Glomerular endothelial cell (primary cell): ENCODE measurements at regions not wholly inside any gene's neighbourhood (a gene's known extent, or its start where the extent isn't known, plus 50 kb on each side); places are given as distances from the start of the nearest gene placed in this dataset.
"Not testable (repeated sequence)": the region's sequence is repeated elsewhere in the genome, so short reads cannot be mapped to it uniquely, and the experiment has no call there.

Source experiments
- DNase-seq: peaks from one replicate; pipeline ENCODE4 v3.0.0-alpha.2; 2011; ENCODE audit warnings: low read depth, low spot score; ENCODE audit errors: extremely low read depth

DNA sequence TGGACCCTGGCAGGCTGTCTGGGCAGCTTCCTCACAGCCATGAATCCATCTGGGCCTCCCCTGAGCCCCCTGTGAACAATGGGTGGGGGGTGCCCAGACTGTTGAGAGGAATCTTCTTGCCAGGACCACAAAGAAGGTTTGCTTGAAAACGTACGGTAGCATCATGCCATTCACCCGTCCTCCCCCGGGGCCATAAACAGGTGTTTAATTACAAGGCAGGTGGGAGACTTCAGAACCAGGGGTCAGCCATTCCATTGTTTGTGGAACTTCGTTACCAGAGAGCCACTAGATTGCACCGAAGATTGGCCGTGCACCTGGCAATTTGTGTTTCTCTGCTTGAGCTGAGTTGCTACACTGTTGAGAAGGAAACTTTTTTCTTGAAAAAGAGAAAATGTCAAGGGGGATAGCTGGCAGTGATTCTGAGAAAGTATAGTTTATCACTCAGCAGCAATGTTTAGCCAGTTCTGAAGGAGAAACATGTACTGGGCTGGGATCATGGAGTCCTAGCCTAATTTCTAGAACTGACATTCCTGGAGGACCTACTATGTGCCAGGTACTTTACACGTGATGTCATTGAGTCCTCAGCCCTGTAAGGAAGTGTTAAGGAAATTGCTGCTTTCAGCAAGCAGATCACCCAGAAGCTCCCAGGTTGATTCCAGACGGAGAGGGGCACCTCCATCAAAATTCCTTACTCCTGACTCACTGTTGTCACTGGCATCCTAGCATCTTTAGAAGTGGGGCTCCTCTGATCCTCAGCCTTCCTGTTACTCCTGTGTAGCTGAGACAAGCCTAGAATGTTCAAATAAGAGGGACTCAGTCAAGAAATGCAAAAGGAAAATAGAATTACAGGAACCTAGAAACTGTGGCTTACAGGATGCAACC lies 103.8 kb upstream of the UBE2E1 start:
- DNase-seq = no peak

- DNase-seq = no peak
Observed at GRCh38 chr3:23704298-23704697, 101.5 kb upstream of the UBE2E1 start.

DNA sequence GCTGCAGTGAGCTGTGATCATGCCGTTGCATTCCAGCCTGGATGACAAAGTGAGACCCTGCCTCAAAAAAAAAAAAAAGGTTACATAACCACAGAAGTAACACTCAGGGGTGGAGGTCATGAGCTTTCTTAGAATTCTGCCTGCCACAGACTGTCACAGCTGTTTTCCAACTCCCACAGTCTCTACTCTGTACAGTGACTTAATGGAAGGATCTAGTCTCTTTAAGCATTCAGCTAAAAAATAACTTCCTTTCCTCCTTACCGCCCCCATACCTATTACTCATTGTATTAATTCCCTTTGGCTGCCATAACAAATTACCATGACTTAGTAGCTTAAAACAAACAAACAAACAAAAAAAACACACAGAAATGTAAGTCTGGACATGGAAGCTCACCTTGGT lies 99.6 kb upstream of the UBE2E1 start:
- DNase-seq = no peak

- DNase-seq = no peak
Observed at GRCh38 chr3:23709987-23710386, 95.8 kb upstream of the UBE2E1 start.

GRCh38 chr3:23710555-23710954 lies 95.2 kb upstream of the UBE2E1 start:
- no peak for DNase-seq

- DNase-seq = no peak
Observed at GRCh38 chr3:23711916-23712494, 93.8 kb upstream of the UBE2E1 start.

- DNase-seq = peak; percentile 42
Observed at GRCh38 chr3:23712656-23713559, 92.8 kb upstream of the UBE2E1 start.

DNA sequence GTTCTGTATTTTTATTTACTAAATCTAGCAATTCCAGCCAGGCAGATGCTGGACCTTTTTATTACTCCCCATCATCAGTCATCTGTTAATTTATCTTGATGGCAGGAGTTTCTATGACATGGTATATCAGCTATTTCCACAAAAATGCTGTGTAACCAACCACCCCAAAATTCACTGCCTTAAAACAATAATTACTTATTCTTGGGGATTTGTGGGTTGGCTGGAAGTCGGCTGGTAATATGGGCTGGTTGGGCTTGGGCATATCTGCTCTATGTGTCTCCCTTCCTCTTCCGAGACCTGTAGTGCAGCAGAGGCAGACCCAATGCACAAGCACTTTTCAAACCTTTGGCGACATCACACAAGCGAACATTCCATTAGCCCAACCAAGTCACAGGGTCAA lies 92.1 kb upstream of the UBE2E1 start:
- DNase-seq = no peak

- no peak for DNase-seq
Observed at GRCh38 chr3:23720059-23720458, 85.7 kb upstream of the UBE2E1 start.

DNA sequence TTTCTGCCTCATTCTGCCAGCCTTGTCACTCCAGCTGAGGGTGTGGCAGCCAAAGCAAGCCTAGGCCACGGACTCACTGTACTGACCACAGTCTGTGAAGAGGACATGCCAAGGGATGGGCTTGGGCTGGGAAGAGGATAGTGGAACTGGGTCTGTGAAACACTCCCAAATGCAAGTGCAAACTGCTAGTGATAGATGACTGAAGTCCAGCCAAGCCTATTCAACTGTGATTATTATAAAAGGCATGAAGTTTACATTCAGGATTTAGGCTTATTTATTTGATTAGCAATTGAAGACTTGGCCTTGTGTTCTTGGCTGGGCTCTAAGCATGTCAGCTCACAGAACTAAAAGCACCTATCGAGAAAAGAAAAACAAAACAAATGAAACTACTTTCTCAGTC lies 84.9 kb upstream of the UBE2E1 start:
- no peak for DNase-seq

DNA sequence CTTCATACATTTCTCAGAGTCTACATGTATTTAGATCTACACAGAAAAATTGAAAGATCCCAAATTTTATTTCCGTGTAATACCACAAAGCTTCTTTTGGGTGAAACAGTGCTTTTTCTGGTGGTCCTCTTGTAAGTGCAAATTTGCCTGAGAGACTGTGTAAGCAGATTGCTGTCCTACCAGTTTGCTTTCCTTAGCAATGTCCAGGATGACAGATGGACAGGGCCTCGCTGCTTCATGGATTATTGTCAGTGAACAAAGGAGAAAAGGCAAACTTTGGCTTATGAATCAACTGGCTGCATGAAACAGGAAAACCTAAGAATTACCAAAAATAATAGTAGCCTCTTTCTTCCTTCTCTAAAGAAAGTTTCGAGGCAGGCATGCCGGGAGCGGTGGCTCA lies 82.6 kb upstream of the UBE2E1 start:
- DNase-seq = no peak

DNA sequence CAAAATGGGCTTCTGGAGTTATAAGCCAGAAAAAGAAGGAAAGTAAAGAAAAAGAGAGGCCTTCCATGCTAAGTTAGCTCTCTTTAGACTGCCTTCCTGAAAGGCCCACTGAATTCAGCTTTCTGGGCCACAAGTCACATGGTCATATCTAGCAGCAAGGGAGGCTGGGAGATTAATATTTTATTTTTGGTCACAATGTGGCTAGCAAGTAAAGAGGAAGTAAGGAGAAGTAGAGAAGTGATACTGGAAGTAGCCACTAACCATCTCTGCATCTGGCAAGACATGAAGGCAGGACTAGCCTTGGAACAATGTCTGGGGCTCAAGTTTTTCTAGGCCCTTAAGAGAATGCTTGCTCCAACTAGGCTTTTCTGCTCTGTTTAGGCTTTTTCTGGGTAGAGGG lies 81.8 kb upstream of the UBE2E1 start:
- no peak for DNase-seq

GRCh38 chr3:23726811-23727548 lies 78.8 kb upstream of the UBE2E1 start:
- no peak for DNase-seq

DNA sequence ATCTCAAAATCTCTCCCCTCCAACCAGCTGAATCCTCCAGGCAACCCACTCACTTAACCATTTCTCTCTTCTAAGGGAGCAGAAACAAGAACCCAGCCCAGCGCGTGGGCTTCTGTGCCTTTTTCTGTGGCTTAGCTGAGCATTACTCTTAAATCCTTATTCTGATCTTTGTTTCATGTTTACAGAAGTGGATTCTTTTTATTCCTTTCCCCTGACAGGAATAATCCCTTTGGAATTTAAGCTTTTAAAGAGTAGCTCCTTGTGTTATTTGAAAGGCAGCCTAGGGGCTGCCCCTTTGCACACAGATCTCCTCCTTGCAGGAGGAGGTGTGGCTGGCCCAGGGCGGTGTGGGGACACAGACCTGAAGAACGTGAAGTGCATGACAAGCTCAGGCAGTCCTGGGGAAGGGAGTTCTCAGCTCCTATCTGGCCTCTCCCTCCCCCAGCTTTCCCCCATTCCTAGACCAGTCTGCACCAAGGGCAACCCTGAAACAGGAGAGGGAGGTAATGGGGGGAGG lies 77.1 kb upstream of the UBE2E1 start:
- no peak for DNase-seq

DNA sequence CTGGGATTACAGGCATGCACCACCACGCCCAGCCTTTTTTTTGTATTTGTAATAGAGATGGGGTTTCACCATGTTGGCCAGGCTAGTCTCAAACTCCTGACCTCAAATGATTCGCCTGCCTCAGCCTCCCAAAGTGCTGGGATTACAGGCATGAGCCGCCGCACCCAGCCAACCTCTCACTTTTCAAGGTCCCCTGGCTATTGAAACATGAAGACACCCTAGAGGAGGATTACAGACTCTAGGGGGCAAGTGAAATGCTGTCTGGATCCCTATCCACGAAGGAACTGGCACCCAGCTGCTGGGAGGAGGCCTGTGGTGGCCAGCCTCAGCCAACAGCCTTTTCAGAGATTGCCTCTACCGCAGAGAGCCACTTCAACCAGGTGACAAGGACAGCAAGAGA lies 76.4 kb upstream of the UBE2E1 start:
- DNase-seq = not testable (repeated sequence)

- no peak for DNase-seq
Observed at GRCh38 chr3:23734481-23734880, 71.3 kb upstream of the UBE2E1 start.

GRCh38 chr3:23735062-23735461 lies 70.7 kb upstream of the UBE2E1 start:
- no peak for DNase-seq

DNA sequence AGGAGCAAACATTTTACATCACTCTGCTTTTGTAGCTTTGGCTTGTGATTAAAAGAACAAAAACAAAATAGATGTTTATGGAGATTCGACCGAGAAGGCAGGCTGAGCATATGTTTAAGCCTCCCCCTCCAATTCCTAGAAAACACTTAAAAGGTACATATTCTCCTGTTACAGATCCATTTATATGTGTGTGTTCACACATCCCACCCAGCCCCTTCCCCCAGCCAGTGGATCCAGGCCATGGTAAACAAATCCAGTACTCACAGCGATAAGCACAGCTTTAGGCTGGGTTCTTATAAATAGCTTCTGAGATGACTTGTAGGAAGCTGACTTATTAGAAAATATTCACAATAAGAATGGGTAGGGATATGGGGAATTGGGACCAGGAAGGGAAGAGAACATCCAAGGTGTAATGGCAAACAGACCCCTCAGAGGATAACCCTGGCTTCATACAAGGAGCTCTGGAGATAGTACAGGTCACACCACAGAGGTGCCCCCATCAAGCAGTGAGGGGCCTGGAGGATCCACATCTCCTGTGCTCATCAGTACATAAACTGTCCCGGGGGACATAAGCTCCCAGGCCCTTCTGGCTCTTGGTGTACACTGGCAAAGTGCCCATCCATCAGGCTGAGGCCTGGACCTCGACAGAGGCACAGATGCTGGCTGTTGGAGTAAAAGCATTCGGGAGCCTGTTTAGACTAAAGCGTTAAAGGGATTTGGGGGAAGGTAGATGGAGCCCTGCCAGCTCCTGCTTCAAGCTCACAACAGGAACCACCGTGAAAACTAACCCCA lies 70.0 kb upstream of the UBE2E1 start:
- no peak for DNase-seq

DNA sequence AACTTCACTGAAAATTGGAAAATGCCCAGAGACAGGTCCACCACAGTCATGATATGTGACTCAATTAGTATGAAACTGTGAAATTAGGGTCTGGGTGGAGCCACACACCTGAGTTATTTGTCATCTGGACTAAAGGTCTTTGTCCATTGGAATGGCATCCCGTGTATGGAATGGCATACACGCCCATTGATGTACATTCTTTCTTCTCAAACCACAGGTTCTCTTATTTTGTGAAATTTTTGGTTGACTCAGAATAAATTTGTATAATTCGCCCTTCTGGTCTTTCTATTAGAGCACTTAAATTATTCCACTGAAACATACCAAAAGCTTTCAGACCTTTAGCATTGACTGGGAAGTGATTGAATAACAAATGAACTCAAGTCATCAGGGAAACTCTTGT lies 66.8 kb upstream of the UBE2E1 start:
- no peak for DNase-seq

DNA sequence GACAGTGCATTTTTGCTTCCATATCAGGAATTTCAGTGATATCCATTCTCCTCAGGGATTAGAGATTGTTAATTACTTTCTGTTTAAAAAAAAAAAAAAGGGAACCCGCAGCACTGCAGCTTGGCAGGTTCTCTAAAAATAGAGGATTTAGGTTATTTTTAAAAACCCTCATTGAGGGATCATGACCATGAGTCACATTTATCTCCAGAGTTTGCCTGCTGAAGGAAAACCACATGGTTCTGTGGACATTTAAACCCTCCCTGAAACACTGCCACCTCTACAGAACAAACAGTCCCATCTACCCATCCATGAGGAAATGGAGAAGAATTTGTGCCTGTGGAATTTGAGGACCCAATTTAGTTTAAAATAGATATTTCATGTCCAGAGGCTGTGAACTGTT lies 66.2 kb upstream of the UBE2E1 start:
- no peak for DNase-seq
